ENCODE measurements at regions not wholly inside any gene's neighbourhood (a gene's known extent, or its start where the extent isn't known, plus 50 kb on each side); places are given as distances from the start of the nearest gene placed in this dataset.
A peak's percentile ranks its signal among the peaks of the same experiment; 100 is the strongest.

DNA sequence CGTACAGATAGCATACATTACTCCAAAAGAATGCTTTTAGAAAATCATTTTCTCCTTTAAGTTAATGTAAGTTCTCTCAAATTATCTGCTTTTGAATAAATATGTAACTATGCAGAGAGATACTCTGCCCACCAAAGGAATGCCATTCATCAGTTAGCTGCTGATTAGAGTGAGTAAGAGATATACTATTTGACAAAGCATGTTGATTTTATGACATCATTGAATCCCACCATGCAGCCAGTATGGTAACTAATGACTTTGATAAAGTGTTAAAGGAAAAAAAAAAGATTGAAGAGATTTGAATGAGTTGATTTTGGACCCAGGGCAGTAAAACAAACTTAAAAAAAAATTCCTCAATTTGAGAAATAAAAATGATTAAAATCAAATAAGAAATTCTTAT lies 521.5 kb downstream of the SLITRK6 start:
- no peak for DNase-seq

DNA sequence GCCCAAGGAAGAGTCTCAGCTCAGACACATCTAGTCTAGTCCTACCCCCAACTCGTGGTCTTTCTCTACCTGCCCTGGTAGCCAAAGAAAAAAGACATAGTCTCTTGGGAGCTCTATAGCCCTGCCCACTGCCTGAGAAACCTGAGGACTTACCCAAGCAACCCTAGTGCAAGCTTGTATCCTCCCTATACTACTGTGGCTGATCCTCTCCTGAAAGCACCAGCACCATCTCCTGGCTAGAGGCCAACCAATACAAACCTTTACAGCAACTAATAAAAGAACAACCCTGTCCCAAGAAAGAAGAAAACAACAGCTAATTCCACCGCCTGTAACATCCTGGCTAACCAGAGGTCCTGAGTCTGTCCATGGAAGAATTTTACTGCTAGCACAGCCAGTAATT lies 532.4 kb downstream of the SLITRK6 start:
- DNase-seq: no peak

DNA sequence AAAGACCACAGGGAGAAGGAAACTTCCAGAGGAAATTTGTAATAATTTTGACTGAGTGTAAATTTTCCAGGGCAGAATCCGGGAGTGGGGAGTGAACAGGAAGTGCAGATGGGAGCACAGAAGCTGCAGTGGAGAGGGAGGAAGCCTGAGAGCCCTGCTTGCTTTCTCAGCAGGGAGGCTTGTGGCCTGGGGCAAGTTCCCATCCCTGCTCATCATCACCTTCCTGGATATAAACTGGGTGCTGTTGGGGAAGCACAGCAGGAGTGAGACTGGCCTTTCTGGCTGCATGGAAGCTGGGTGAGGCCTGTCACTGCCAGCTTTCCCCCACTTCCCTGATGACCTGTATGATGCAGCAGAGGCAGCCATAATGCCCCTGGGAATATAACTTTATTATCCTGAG lies 532.9 kb downstream of the SLITRK6 start:
- DNase-seq: no peak

DNA sequence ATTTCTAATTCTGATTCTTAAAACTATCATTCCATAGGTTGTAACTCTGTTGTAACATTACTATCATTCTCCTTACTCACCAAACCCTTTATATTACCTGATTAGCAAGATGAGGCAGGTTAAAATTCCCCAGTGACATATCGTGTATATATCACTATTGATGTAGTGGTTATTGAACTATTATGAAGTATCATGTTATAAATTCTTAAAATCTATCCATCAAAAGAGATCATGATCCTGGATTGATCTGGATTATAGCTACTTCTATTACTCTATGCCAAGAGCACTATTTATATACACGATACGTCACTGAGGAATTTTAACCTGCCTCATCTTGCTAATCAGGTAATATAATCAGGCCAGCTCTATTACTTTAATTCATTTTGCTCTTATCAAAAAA lies 533.9 kb downstream of the SLITRK6 start:
- no peak for DNase-seq

DNA sequence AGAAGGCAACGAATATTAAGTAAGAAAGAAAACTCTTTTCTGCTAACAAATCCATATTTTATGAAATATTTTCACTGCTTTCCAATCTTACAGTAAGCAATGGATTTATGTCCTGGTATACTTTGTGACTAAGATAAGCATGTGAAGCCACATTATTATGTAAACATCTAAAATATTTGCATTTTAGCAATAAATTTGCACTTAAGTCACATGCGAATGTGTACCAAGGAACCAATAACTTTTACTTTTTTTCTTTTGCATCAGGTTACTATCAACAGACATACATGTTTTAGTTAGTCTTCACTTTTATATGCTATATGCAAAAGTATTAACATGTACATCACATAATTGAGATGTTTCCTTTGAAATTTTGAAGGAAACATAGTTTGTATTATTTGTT lies 536.7 kb downstream of the SLITRK6 start:
- no peak for DNase-seq

DNA sequence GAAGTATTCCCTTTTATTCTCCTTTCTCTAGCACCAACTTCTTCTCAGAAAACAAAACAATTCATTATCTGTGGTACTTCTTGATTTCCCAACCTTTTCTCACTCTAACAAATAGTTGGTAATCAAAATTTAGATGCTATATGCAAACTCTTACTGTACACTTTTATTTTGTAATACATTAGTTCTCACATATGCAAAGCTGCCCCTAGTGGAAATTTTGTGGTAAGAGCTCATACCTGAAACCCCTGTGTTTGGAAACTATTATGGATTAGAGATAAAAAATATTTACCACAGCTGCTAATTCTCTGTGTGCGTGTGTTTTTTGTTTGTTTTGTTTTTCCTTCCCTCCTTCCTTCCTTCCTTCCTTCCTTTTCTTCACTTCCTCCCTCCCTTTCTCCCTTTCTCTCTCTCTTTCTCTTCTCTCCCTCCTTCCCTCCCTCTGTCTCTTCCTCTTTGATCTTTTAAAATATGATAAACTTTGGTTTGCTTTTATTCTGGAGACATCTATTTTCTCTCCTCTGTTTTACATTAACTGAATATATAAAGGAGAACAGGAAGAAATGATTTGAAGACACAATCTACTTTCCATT lies 537.4 kb downstream of the SLITRK6 start:
- DNase-seq: no peak

DNA sequence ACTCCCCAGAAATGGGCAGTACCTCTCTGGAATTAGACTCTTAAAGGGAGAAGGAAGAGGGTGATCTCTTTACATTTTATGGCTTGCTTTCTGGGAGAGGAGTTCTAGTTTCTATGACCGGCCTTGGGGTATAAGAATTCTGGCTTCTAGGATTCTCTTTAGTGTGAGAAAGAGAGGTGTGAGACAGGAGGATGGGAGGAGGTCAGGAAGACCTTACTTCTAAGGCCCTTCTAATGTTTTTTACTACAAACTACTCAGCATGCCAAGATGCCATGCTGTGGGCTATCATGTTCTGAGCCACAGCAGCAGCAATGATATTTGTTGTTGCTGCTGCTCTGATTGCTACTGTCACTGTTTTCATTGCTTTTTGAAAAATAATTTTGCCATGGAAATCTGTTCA lies 538.3 kb downstream of the SLITRK6 start:
- DNase-seq: no peak

DNA sequence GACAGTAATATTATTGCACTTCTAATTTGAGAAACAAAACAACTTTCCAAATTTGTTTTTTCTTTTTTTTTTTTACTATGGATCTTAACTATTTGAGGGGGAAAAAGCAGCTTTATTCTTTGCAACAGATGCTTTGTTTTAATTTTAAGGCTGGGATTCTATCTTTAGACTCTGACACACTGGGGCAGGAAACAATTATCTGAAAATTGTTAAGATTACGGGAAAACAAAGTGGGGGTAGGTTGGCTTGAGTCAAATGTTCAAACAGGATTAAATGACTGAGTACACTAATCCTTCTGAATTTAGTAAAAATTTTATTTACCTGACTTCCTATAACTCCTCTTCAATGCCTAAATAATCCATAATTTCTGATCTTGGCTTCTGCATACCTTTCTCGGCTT lies 543.2 kb downstream of the SLITRK6 start:
- DNase-seq: peak; percentile 22

DNA sequence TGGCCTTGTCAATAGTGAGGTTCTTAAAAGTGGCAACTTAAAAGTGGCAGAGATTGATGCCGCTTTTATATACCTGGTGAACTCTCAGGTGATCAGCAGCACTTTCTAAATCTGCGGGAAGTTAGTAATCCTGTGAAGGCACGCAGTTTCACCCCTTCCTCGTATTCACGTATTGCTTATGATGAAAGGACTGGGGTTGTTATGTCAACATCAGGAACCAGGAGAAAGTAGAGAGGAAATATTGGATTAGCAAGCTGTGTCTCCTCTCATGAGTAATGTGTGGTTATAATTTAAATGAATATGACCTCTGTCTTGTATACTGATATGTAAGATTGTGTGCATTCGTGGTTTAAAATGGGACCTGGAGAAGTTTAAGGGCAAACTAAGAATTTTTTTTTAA lies 544.6 kb downstream of the SLITRK6 start:
- no peak for DNase-seq

DNA sequence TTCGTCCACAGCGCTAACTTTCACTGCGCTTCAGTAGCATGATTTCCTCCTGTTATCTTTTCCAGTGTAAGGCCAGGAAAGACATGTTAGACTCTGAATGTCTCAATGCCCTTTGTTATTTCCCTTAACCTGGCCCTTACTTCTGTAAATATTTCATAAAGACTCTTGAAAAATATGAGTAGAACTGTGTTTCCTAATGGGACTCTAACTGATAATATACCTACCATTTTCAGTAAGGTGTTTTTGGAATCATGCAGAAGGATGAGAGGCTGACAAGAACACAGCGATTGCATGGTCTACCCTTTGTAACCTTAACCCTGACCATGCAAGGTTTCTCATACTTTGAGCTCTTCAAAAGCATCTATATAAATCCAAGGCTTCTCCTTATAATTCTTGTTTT lies 550.1 kb downstream of the SLITRK6 start:
- DNase-seq: no peak

DNA sequence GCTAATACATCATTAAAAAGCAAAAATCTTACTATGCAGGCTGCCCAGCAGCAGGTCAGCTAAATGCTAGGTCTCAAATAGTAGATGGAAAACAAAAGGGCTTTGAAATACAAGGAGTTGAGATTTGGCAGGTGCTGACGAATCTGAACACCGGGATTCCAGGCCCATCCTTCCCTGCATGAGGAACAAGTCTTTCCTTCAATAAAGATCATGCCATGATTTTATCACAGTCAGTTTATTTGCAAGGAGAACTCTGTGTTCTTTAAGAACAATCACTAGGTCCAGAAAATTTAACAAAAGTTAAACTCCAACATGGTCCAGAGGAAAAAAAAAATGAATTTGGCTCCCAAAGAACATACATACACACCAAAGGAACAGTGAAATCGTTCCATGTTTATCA lies 551.4 kb downstream of the SLITRK6 start:
- DNase-seq: no peak

DNA sequence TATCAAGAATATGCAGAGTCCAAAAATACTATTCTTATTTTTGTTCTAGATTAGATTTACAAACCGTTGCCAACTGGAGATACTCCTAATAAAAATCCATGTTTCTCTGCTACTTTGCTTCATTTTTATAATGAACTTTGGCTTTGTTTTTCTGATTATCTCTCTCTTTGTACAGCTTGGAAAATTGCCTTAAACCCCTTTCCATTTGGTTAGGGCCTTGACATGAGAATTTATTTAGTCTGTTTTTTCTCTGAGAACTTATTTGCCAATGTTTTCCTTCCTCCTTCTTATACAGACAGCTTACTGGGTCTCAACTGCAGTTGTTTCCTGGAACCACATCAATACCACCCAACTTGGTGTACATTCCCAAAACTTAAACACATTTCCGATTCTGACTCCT lies 555.4 kb downstream of the SLITRK6 start:
- DNase-seq: no peak

DNA sequence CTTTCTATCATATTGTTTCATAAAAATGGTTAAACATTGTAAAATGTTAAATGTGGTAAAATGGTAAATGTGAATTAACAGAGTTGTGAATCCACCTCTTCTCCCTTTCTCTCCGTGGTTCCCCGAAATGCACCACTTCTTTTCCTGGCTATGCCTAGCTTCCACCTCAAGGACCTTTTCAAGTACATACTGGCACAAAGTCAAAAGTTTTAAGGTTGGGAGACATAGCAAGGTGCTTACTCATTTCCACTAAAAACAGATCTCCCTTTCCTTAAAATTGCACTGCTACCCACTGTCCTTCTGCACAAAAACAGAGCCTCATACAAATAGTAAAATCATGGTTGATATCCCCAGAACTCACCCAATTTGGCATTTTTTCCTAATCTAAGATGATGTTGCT lies 558.2 kb downstream of the SLITRK6 start:
- no peak for DNase-seq

DNA sequence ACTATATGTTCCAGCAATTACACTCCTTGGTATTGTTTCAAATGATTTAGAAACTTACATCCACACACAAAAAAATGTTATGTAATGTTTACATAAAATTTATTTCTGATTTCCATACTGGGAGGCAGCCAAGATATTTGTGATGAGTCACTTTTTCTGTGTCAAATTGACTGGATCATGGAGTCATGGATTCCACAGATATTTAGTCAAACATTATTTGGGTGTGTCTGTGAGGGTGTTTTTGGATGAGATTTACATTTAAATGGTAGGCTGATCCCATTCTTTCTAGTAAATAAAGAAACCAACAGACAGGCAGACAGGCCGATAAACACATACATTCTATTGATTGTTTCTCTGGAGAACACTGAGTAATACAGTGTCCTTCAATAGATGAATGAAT lies 562.8 kb downstream of the SLITRK6 start:
- DNase-seq: no peak

DNA sequence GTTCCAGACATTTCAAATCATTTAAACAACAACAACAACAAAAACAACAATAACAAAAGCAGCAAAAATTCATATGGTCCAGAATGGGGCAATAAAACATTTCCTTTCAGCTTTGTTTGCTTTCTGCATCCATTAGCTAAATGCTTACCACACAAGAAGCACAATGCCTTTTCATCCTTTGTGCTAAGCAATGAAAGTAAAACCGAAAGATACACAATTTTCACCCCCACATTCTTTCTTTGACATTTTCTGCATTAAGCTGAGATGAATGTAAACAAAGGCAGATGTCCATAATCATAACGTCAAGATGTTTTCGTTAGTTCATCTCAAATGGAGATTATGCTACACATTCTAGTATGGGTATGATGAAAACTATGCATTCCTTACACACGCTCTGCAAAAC lies 568.5 kb downstream of the SLITRK6 start:
- DNase-seq: no peak

DNA sequence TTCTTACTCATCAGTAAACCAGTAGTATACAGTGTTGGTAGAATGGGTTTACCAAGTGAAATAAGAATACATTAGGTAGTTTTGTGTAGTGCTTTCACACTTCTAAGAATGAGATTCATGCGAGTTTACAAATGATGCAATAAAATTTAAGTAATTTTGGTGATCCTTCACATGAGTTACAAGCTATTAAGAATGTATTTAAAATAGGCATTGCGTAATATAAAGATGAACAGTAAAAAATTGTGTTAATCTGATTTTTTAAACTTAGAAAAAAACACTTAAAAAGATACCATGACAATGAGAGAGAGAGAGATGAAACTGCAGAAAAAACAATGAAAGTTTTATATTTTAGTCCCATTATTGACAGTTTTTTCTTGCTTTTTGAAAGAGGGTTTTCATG lies 570.5 kb downstream of the SLITRK6 start:
- DNase-seq: no peak

DNA sequence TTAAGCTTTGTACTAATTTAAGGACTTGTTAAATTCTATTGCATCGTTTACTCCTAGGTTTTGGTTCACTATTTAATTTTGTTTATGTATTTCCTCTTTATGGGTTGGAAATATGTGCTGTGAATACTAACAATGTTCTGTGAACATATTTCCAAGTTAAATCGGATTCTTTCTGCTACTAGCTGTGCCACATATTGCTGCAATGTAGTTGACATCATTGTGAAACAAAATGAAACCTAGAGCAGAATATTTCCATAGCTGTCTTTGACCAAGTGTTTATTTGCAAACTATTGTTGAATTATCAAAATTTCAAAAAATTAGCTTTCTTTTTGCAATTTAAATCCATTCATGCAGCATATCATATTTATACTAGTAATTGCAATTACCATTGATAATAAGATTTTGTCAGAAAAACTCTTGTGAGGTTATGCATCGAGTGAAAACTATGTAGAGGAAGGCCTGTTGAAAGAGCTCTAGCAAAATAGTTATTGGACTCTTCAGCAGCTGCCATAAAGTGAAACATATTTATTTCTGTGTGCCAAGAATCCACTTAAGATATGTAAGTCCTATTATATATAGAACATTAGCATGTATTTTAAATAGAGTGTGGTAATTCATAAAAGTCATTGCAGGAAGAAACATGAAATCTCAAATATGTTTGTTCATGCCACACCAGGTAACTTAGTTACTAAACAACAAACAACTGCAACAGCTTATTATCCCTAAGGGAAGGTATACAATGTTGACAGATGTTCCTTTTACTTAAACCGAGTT lies 575.1 kb downstream of the SLITRK6 start:
- no peak for DNase-seq

DNA sequence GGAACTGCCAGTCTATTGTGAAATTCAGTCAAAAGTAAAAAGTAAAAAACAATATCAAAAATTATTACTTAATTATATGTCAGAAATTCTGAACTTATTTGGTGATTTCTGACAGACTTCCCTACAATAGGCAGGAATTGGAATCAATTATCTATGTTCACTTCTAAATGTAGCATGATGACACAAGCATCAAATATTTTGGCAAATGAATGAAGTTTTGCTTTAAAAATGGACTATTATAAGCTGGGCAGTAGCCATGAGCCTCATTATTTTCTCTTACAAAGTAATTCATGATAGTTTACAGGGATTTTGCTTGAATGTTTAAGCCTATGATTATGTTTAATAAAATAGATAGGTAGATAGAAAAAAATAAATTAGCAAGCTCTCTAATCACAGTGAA lies 582.6 kb downstream of the SLITRK6 start:
- DNase-seq: no peak

DNA sequence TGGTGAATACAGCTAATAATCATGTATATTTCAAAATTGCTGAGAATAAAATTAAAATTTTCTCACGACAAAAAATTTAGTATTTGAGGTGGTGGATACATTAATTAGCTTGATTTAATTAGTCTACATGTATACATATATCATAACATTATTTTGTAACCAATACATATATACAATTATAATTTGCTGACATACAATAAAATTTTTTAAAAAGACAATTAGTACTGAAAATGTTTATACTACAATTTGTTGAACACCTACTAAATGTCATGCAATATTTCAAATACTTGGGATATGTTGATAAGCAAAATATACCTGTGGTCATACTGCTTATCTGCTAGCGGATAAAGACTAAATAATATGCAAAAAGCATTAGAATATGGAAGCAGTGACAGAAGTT lies 586.5 kb downstream of the SLITRK6 start:
- no peak for DNase-seq

DNA sequence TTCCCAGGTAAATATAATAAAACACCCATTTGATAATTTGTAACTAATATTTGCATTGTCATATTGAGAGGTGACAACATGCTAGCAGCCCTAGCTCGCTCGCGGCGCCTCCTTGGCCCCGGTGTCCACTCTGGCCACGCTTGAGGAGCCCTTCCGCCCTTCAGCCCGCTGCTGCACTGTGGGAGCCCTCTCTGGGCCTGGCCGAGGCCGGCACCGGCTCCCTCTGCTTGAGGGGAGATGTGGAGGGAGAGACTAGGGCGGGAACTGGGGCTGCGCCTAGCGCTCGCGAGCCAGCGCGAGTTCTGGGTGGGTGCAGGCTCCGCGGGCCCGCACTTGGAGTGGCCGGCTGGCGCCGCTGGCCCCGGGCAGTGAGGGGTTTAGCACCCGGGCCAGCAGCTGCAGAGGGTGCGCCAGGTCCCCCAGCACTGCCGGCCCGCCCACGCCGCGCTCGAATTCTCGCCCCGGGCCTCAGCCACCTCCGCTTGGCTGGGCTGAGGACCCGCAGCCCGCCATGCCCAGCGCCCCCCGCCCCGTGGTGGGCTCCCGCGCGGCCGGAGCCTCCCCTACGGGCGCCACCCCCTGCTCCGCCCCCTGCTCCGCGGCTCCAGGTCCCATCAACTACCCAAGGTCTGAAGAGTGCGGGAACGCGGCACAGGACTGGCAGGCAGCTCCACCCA lies 594.4 kb downstream of the SLITRK6 start:
- no peak for DNase-seq

DNA sequence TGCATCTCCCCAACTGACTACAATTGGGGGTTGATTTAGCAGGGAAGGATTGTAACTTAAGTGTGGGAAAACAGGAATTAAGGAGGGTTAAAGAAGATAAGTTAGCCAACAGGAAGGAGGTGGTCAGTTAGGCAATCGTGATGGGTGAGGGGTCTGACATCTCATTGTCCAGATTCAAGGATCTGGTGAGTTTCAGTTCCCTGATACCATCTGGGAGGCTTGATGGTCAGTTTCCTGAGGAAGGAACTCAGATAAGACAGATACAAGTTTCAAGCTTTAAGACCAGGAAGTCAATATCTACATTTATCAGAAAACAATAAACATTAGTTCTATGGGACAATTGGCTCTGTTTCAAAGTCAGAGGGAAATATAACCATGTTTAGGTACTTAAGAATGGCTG lies 601.8 kb downstream of the SLITRK6 start:
- no peak for DNase-seq

DNA sequence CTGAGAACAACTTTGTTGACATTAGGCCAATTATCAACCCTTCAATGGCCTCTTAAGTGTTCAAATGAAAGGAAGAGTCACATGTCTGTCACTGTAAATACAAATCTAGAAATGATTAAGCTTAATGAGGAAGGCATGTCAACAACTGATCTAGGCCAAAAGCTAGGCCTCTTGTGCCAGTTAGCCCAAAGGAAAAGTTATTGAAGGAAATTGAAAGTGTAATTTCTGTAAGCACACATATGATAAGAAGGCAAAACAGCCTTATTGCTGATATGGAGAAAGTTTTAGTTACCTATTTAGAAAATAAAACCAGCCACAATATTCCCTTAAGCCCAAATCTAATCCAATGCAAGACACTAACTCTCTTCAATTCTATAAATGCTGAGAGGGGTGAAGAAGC lies 604.7 kb downstream of the SLITRK6 start:
- DNase-seq: no peak

DNA sequence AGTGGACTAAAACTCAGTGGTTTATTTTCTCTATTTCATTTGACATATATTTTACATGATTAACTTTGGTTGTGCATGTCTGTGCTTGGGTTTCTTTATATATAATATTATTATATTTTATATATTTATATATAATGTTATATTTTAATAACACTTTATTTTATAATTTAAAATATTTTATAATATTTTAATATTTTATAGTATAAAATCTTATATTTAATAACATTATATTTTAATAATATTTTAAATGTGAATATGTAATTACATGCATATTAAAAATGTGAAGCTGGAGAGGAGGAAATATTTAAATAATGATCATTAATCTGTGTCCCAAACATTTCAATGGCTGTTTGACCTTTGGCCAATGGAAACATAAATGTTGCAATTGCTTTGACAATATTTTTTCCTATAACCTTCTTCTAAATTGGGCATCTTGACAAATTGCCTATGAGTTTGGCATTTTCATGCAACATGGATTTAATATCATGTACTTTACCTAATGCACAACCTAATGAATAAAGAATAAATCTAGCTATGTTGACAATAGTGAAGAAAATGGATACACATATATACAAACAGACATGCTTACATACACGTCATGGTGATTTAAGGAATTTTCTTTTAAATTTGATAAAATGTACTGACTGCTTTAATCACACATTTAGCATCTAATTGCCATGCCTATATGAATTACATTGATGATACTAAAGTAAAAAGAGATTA lies 607.1 kb downstream of the SLITRK6 start:
- DNase-seq: no peak
